Osteoblast (primary cell): ENCODE measurements at regions not wholly inside any gene's neighbourhood (a gene's known extent, or its start where the extent isn't known, plus 50 kb on each side); places are given as distances from the start of the nearest gene placed in this dataset.

Experiments
- DNase-seq: peaks from one replicate; pipeline ENCODE4 v3.0.0; 2011; ENCODE audit warnings: low spot score, mixed read lengths; ENCODE audit not compliant: insufficient read length; ENCODE audit errors: missing footprints
- H2AFZ ChIP-seq: 2 replicates; pipeline ENCODE4 v1.6.0; 2011; ENCODE audit warnings: mild to moderate bottlenecking, low read length
- H3K27ac ChIP-seq: 2 replicates; pipeline ENCODE4 v1.5.1; 2011; ENCODE audit warnings: mild to moderate bottlenecking, low read depth, low read length, moderate library complexity
- H3K27me3 ChIP-seq: 2 replicates; pipeline ENCODE4 v1.6.0; 2012; ENCODE audit warnings: mild to moderate bottlenecking, control low read depth, inconsistent platforms, low read length, moderate library complexity; ENCODE audit not compliant: insufficient read depth
- H3K36me3 ChIP-seq: 2 replicates; pipeline ENCODE4 v1.5.1; 2011; ENCODE audit warnings: mild to moderate bottlenecking, low read length, control low read depth, moderate library complexity; ENCODE audit not compliant: insufficient read depth
- H3K4me1 ChIP-seq: 2 replicates; pipeline ENCODE4 v1.5.1; 2011; ENCODE audit warnings: mild to moderate bottlenecking, low read length, control low read depth, moderate library complexity; ENCODE audit not compliant: insufficient read depth
- H3K4me2 ChIP-seq: 2 replicates; pipeline ENCODE4 v1.6.0; 2011; ENCODE audit warnings: mild to moderate bottlenecking, low read length; ENCODE audit not compliant: insufficient read depth
- H3K4me3 ChIP-seq: fragments of 200-600 bp; sonication (generic); 3 replicates; pipeline ENCODE4 v1.5.1; 2012; ENCODE audit warnings: mild to moderate bottlenecking, low read length, inconsistent platforms; ENCODE audit not compliant: insufficient read depth
- H3K79me2 ChIP-seq: 2 replicates; pipeline ENCODE4 v1.6.0; 2012; ENCODE audit warnings: mild to moderate bottlenecking, low read length, control low read depth, inconsistent platforms; ENCODE audit not compliant: insufficient read depth
- H3K9me3 ChIP-seq: 2 replicates; pipeline ENCODE4 v1.5.1; 2011; ENCODE audit warnings: low read depth, low read length, control low read depth
- H4K20me1 ChIP-seq: 2 replicates; pipeline ENCODE4 v1.6.0; 2012; ENCODE audit warnings: mild to moderate bottlenecking, low read length, control low read depth; ENCODE audit not compliant: insufficient read depth
- CTCF ChIP-seq: IDR thresholded peaks from 2 replicates; pipeline ENCODE4 v1.5.1; 2011; ENCODE audit warnings: mild to moderate bottlenecking, low read depth, low read length, moderate library complexity; ENCODE audit errors: extremely low read depth

DNA sequence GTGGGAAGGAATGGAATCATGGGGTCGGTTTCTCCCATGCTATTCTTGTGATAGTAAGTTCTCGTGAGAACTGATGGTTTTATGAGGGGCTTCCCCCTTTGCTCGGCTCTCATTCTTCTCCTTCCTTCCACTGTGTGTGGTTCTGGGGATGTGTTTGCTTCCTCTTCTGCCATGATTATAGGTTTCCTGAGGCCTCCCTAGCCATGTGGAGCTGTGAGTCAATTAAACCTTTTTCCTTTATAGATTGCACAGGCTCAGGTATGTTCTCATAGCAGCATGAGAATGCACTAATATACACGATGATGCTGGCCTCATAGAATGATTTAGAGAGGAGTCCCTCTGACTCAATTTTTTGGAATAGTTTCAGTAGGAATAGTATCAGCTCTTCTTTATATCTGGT lies 195.4 kb upstream of the IVNS1ABP start:
- TF ChIP-seq CTCF, result no peak
- Histone ChIP-seq H3K27ac (no peak overlapping the region), H3K4me3 (no peak overlapping the region), H3K79me2 (no peaks in the 10 kb centered on the region), H3K27me3 (no peaks in the 10 kb centered on the region), H3K9me3 (no peaks in the 10 kb centered on the region), H3K4me2 (no peak overlapping the region), H4K20me1 (no peaks in the 10 kb centered on the region), H2AFZ (no peak overlapping the region), H3K4me1 (no peaks in the 10 kb centered on the region), H3K36me3 (no peaks in the 10 kb centered on the region)
- no peak for DNase-seq

DNA sequence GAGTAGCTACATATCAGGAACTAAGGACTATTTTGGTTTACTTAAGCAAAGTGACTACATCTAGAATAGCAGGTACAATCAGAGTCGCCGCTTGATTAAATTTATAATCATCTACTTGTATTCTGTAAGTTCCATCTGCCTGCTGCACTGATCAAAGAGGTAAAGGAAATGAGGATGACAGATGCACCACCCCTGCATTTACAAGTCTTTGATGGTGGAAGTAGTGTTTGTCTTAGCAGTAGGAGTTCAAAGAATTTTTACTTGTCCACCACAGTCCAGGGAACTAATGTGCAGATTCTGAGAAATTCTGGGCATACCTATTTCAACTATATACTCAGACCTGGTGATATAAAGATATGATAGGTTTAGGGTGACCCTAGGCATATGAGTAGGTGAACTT lies 184.1 kb upstream of the IVNS1ABP start:
- no peaks in the 10 kb centered on the region for H3K9me3 ChIP-seq
- H3K4me2 ChIP-seq, result no peak overlapping the region
- no peak overlapping the region for H2AFZ ChIP-seq
- H3K4me1 ChIP-seq, result peaks cover 17% of the 10 kb centered on the region
- no peak overlapping the region for H3K27ac ChIP-seq
- DNase-seq, result no peak
- H3K79me2 ChIP-seq, result no peaks in the 10 kb centered on the region
- H3K27me3 ChIP-seq, result no peaks in the 10 kb centered on the region
- H3K36me3 ChIP-seq, result no peaks in the 10 kb centered on the region
- TF ChIP-seq CTCF, result no peak
- H3K4me3 ChIP-seq, result no peak overlapping the region
- H4K20me1 ChIP-seq, result no peaks in the 10 kb centered on the region

DNA sequence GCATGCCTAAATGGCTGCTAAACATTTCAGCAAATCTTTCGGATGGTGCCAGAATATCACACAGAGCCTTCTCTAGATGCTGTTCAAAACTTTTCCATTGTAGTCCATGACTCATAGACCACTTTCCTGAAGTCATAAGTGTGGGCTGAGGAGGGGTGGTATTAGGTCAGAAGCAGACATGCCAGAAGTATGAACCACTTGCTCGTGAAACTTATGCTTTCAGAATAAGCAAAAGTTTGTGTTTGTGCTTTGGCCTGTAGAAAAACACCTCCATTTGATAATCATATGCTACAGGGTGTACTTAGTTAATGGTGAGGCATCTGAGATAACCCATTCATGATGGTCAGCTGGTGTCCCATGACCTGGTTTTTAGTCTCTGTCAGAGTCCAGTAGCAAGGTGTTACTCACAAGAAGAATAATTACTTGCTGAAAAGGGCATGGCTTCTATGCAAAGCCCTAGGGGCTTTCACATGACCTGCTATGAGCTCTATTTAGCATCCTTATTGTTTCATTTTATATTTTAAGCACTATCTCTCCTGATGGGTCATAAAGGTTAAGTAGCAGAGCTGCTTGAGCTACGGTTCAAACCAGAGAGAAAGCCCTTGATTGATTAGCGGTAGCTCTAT lies 183.1 kb upstream of the IVNS1ABP start:
- H3K79me2 ChIP-seq, result no peaks in the 10 kb centered on the region
- DNase-seq, result peak; percentile 53
- H3K9me3 ChIP-seq, result no peaks in the 10 kb centered on the region
- no peak for TF ChIP-seq CTCF
- H3K4me2 ChIP-seq, result peak overlapping the region; percentile 70
- no peaks in the 10 kb centered on the region for H3K27me3 ChIP-seq
- H4K20me1 ChIP-seq, result no peaks in the 10 kb centered on the region
- H2AFZ ChIP-seq, result peak overlapping the region; percentile 69
- no peaks in the 10 kb centered on the region for H3K36me3 ChIP-seq
- H3K27ac ChIP-seq, result peak overlapping the region; percentile 78
- H3K4me1 ChIP-seq, result peaks cover 17% of the 10 kb centered on the region
- no peak overlapping the region for H3K4me3 ChIP-seq

DNA sequence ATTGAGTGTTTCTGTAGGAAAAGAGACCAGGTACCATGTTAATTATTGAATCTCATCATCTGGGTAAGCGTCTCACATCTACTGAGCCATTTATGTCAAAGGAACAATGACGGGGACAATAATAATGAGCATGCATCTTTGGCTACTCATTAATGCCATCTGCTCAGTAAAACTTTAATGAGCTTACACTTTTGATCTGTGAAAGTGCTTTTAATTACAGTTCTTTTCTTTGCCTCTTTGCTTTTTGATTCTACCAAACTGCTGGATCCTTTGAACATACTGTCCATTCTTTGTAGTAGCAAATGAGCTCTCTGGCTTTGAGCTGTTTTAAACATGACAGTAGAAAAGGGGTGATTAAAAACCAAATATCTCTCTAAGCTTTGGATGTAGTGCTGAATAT lies 181.2 kb upstream of the IVNS1ABP start:
- Histone ChIP-seq H3K79me2 (no peaks in the 10 kb centered on the region), H3K4me1 (peaks cover 17% of the 10 kb centered on the region), H3K36me3 (no peaks in the 10 kb centered on the region), H3K4me2 (no peak overlapping the region), H3K9me3 (no peaks in the 10 kb centered on the region), H3K27ac (no peak overlapping the region), H3K4me3 (no peak overlapping the region), H3K27me3 (no peaks in the 10 kb centered on the region), H2AFZ (no peak overlapping the region), H4K20me1 (no peaks in the 10 kb centered on the region)
- no peak for TF ChIP-seq CTCF
- DNase-seq, result no peak
